SH-SY5Y (cell line): ENCODE measurements at regions not wholly inside any gene's neighbourhood (a gene's known extent, or its start where the extent isn't known, plus 50 kb on each side); places are given as distances from the start of the nearest gene placed in this dataset.

Experiments used
- GATA2 ChIP-seq: IDR thresholded peaks from 2 replicates; pipeline ENCODE4 v1.6.1; 2011; ENCODE audit warnings: mild to moderate bottlenecking, low read depth, low read length
- GATA3 ChIP-seq: IDR thresholded peaks from 2 replicates; pipeline ENCODE4 v1.6.1; 2011; ENCODE audit warnings: low read depth, mild to moderate bottlenecking, low read length, moderate library complexity

GRCh38 chr11:112694245-112694644 is 267.0 kb upstream of the NCAM1 start:
- TF ChIP-seq GATA2 (no peak), GATA3 (no peak)

GRCh38 chr11:112694813-112695212 is 266.4 kb upstream of the NCAM1 start:
- TF ChIP-seq GATA3 (no peak), GATA2 (no peak)

GRCh38 chr11:112697391-112698178 is 263.6 kb upstream of the NCAM1 start:
- TF ChIP-seq GATA3 (no peak), GATA2 (no peak)

GRCh38 chr11:112705148-112705547 is 256.1 kb upstream of the NCAM1 start:
- TF ChIP-seq GATA3 (no peak), GATA2 (no peak)

GRCh38 chr11:112706863-112707262 is 254.4 kb upstream of the NCAM1 start:
- TF ChIP-seq GATA2 (no peak), GATA3 (no peak)

GRCh38 chr11:112715056-112715455 is 246.2 kb upstream of the NCAM1 start:
- no peak for TF ChIP-seq GATA3

GRCh38 chr11:112718483-112718882 is 242.7 kb upstream of the NCAM1 start:
- no peak for TF ChIP-seq GATA2
- TF ChIP-seq GATA3, result no peak

- TF ChIP-seq GATA3 (no peak), GATA2 (no peak)
These were observed 241.3 kb upstream of the NCAM1 start for GRCh38 chr11:112719736-112720525.

GRCh38 chr11:112722148-112722547 is 239.1 kb upstream of the NCAM1 start:
- no peak for TF ChIP-seq GATA3
- TF ChIP-seq GATA2, result no peak

GRCh38 chr11:112722876-112723275 is 238.3 kb upstream of the NCAM1 start:
- TF ChIP-seq GATA3, result no peak
- TF ChIP-seq GATA2, result no peak

GRCh38 chr11:112723676-112724495 is 237.3 kb upstream of the NCAM1 start:
- no peak for TF ChIP-seq GATA2
- TF ChIP-seq GATA3, result no peak

- TF ChIP-seq GATA3 (no peak), GATA2 (no peak)
These were observed 236.8 kb upstream of the NCAM1 start for GRCh38 chr11:112724496-112724790.

GRCh38 chr11:112725636-112726035 is 235.6 kb upstream of the NCAM1 start:
- TF ChIP-seq GATA2 (no peak), GATA3 (no peak)

GRCh38 chr11:112727341-112727841 is 233.8 kb upstream of the NCAM1 start:
- no peak for TF ChIP-seq GATA2
- TF ChIP-seq GATA3, result no peak
